Right lobe of liver (tissue), 6 donors: ENCODE measurements at regions not wholly inside any gene's neighbourhood (a gene's known extent, or its start where the extent isn't known, plus 50 kb on each side); places are given as distances from the start of the nearest gene placed in this dataset.

ENCODE experiments used
- ATAC-seq, 4 donors: fragments of 200-7000 bp; cut with Tn5 transposase; one replicate each; pipeline ENCODE4 v1.9.1; 2020; ENCODE audit warnings: mild to moderate bottlenecking in 4 of 4, moderate library complexity in 4 of 4
- DNase-seq, 3 donors: peaks; one replicate each; pipeline ENCODE4 v3.0.0-alpha.2; 2020
- H3K27ac ChIP-seq, 3 donors: fragments of 200-600 bp; one replicate each; pipeline ENCODE4 v1.8.0; 2022
- H3K27me3 ChIP-seq, 2 donors: fragments of 200-600 bp; one replicate each; pipeline ENCODE4 v1.8.0; 2022
- H3K36me3 ChIP-seq, 4 donors: fragments of 200-600 bp; sonication (generic) in 1 of 4; one replicate each; pipeline versions ENCODE4 v1.5.1 to v1.8.0; 2017 to 2022; ENCODE audit warnings: control low read depth in 1 of 4
- H3K4me1 ChIP-seq, 4 donors: fragments of 200-600 bp; sonication (generic) in 1 of 4; one replicate each; pipeline versions ENCODE4 v1.5.1 to v1.8.0; 2017 to 2022; ENCODE audit warnings: control low read depth in 1 of 4
- H3K4me3 ChIP-seq, 3 donors: fragments of 200-600 bp; one replicate each; pipeline ENCODE4 v1.8.0; 2022
- H3K9me3 ChIP-seq, 4 donors: fragments of 200-600 bp; sonication (generic) in 1 of 4; one replicate each; pipeline versions ENCODE4 v1.5.1 to v1.8.0; 2017 to 2022; ENCODE audit warnings: control low read depth in 1 of 4
- CTCF ChIP-seq, 4 donors: fragments of 200-600 bp in 3 of 4; fragments of 450-650 bp in 1 of 4; IDR thresholded peaks; one replicate each; pipeline versions ENCODE4 v1.5.1 to v1.8.0; 2016 to 2022; ENCODE audit warnings: antibody characterized with exemption in 4 of 4, mild to moderate bottlenecking in 2 of 4
- POLR2A ChIP-seq: fragments of 450-650 bp; IDR thresholded peaks from one replicate; pipeline ENCODE4 v1.6.1; 2017; ENCODE audit warnings: antibody characterized with exemption, mild to moderate bottlenecking
- WGBS: methylation state at CpG from one replicate; pipeline ENCODE4 v1.1.6; 2018; ENCODE audit warnings: low coverage, low lambda C conversion rate; ENCODE audit not compliant: insufficient coverage; ENCODE audit errors: missing lambda C conversion rate; 5-methylcytosine and 5-hydroxymethylcytosine counted together
- intact Hi-C, 2 donors: fragments of 100-400 bp; cut with DNase I; formaldehyde crosslinking; loops; one replicate each; pipeline versions ENCODE4 v1.11.2 to v1.14.1; 2022
- donor health status: DM: no; HTN: yes; CAD: no.
- donor health status: DM: no; HTN: no; CAD: no.
- donor health status: DM: no; HTN: no; CAD: no.
- donor health status: DM: no; HTN: yes; CAD: no.
- donor health status: DM: no; HTN: yes; CAD: no.

GRCh38 chr11:86153439-86153838, 84.6 kb upstream of the PICALM start:
- no peak overlapping the region for H3K27ac ChIP-seq
- intact Hi-C loops = no loop called here
- H3K27me3 ChIP-seq = no peaks in the 10 kb centered on the region
- no peaks in the 10 kb centered on the region for H3K9me3 ChIP-seq
- H3K36me3 ChIP-seq = no peaks in the 10 kb centered on the region
- TF ChIP-seq POLR2A (no peak), CTCF (IDR thresholded peaks at IDR 0.05) (no peak)
- H3K4me3 ChIP-seq = no peak overlapping the region
- WGBS = 4% methylated on average over 1 of the region's 1 CpG
- peaks cover 0 to 33% (median 3%) of the 10 kb centered on the region in 4 donors for H3K4me1 ChIP-seq
- peak; percentile 44 to 72 (median 58) for ATAC-seq
- DNase-seq = no peak

GRCh38 chr11:86152901-86153300, 84.0 kb upstream of the PICALM start:
- no peak overlapping the region for H3K4me3 ChIP-seq
- ATAC-seq (no peak), DNase-seq (no peak)
- intact Hi-C loops = no loop called here
- H3K27me3 ChIP-seq = no peaks in the 10 kb centered on the region
- WGBS = 84% methylated on average over 2 of the region's 2 CpGs
- no peaks in the 10 kb centered on the region for H3K9me3 ChIP-seq
- TF ChIP-seq POLR2A (no peak), CTCF (IDR thresholded peaks at IDR 0.05) (no peak)
- H3K4me1 ChIP-seq = peaks cover 0 to 33% (median 3%) of the 10 kb centered on the region in 4 donors
- no peaks in the 10 kb centered on the region for H3K36me3 ChIP-seq
- H3K27ac ChIP-seq = no peak overlapping the region

GRCh38 chr11:86152006-86152862, 83.3 kb upstream of the PICALM start:
- Histone ChIP-seq H3K9me3 (no peaks in the 10 kb centered on the region), H3K27me3 (no peaks in the 10 kb centered on the region), H3K36me3 (no peaks in the 10 kb centered on the region), H3K4me3 (no peak overlapping the region), H3K27ac (no peak overlapping the region), H3K4me1 (peaks cover 0 to 33% (median 3%) of the 10 kb centered on the region in 4 donors)
- WGBS = 64% methylated on average over 2 of the region's 2 CpGs
- DNase-seq = no peak
- no peak for ATAC-seq
- intact Hi-C loops = no loop called here
- TF ChIP-seq CTCF (IDR thresholded peaks at IDR 0.05) (no peak), POLR2A (no peak)

- Histone ChIP-seq H3K27ac (no peak overlapping the region), H3K9me3 (no peaks in the 10 kb centered on the region), H3K27me3 (no peaks in the 10 kb centered on the region), H3K4me3 (no peak overlapping the region), H3K36me3 (no peaks in the 10 kb centered on the region), H3K4me1 (peaks cover 0 to 33% (median 3%) of the 10 kb centered on the region in 4 donors)
- ATAC-seq (peak; percentile 31 to 51 (median 44)), DNase-seq (no peak)
- TF ChIP-seq POLR2A (no peak), CTCF (IDR thresholded peaks at IDR 0.05) (no peak)
- 11% methylated on average over 3 of the region's 3 CpGs for WGBS
- intact Hi-C loops = no loop called here
Observed at GRCh38 chr11:86151174-86152005, 82.5 kb upstream of the PICALM start.
